Cardiac muscle cell (in vitro differentiated cells and primary cell): ENCODE measurements at regions not wholly inside any gene's neighbourhood (a gene's known extent, or its start where the extent isn't known, plus 50 kb on each side); places are given as distances from the start of the nearest gene placed in this dataset.

Experiments used
- DNase-seq, 2 donors: peaks; one replicate each; pipeline versions ENCODE4 v3.0.0 to v3.0.0-alpha.2; 2010 to 2017; ENCODE audit warnings: low read depth in 1 of 2, low spot score in 1 of 2
- H3K27ac ChIP-seq: fragments of 200-600 bp; sonication (generic); 2 replicates; pipeline ENCODE4 v1.5.1; 2016
- H3K27me3 ChIP-seq: fragments of 200-600 bp; sonication (generic); 2 replicates; pipeline ENCODE4 v1.6.0; 2016; ENCODE audit warnings: control low read depth
- H3K36me3 ChIP-seq: fragments of 200-600 bp; sonication (generic); 2 replicates; pipeline ENCODE4 v1.5.1; 2016; ENCODE audit warnings: control low read depth
- H3K4me1 ChIP-seq: fragments of 200-600 bp; sonication (generic); 2 replicates; pipeline ENCODE4 v1.8.1; 2017; ENCODE audit warnings: low read depth, mild to moderate bottlenecking, mixed run types
- H3K4me3 ChIP-seq: fragments of 200-600 bp; sonication (generic); 2 replicates; pipeline ENCODE4 v1.5.1; 2016; ENCODE audit warnings: mild to moderate bottlenecking
- H3K9me3 ChIP-seq: fragments of 200-600 bp; sonication (generic); 2 replicates; pipeline ENCODE4 v1.5.1; 2017; ENCODE audit warnings: low read depth, mild to moderate bottlenecking, control low read depth
- TF ChIP-seq, protein P1 (sequence below): IDR thresholded peaks from 2 replicates; pipeline ENCODE4 v1.5.1; 2012; ENCODE audit warnings: low read depth, mild to moderate bottlenecking, low read length

- Histone ChIP-seq H3K4me1 (no peaks in the 10 kb centered on the region), H3K4me3 (no peak overlapping the region), H3K27me3 (no peaks in the 10 kb centered on the region), H3K27ac (no peak overlapping the region), H3K36me3 (no peaks in the 10 kb centered on the region), H3K9me3 (no peaks in the 10 kb centered on the region)
- DNase-seq, result no peak
- TF ChIP-seq, protein P1, sequence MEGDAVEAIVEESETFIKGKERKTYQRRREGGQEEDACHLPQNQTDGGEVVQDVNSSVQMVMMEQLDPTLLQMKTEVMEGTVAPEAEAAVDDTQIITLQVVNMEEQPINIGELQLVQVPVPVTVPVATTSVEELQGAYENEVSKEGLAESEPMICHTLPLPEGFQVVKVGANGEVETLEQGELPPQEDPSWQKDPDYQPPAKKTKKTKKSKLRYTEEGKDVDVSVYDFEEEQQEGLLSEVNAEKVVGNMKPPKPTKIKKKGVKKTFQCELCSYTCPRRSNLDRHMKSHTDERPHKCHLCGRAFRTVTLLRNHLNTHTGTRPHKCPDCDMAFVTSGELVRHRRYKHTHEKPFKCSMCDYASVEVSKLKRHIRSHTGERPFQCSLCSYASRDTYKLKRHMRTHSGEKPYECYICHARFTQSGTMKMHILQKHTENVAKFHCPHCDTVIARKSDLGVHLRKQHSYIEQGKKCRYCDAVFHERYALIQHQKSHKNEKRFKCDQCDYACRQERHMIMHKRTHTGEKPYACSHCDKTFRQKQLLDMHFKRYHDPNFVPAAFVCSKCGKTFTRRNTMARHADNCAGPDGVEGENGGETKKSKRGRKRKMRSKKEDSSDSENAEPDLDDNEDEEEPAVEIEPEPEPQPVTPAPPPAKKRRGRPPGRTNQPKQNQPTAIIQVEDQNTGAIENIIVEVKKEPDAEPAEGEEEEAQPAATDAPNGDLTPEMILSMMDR, result no peak
These were observed 145.8 kb downstream of the FBXO8 start for GRCh38 chr4:174137698-174138097.

GRCh38 chr4:174135936-174136406 is 147.5 kb downstream of the FBXO8 start:
- Histone ChIP-seq H3K4me3 (no peak overlapping the region), H3K9me3 (no peaks in the 10 kb centered on the region), H3K27ac (no peak overlapping the region), H3K4me1 (no peaks in the 10 kb centered on the region), H3K27me3 (no peaks in the 10 kb centered on the region), H3K36me3 (no peaks in the 10 kb centered on the region)
- DNase-seq, result peak; percentile 19 to 38
- TF ChIP-seq, protein P1, result no peak

DNA sequence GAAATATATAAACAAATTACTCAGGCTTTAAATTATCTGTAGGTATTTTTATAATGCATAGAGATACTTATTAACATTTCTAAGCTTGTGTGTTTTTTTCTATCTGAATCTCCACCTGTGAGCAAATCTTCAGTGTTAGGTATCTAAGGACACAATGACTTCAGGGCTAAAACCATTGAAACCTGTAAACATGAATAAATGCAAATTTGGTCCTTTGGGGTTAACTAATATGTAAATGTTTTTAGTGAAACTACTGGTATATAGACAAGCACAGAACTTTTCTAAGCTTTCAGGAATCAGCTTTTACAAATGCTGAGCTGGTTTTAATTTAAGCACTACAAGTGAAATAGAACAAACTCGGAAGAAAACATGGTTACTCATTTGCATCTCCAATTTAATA is 147.9 kb downstream of the FBXO8 start:
- Histone ChIP-seq H3K27me3 (no peaks in the 10 kb centered on the region), H3K27ac (no peak overlapping the region), H3K9me3 (no peaks in the 10 kb centered on the region), H3K4me1 (no peaks in the 10 kb centered on the region), H3K36me3 (no peaks in the 10 kb centered on the region), H3K4me3 (no peak overlapping the region)
- TF ChIP-seq, protein P1, result no peak
- no peak for DNase-seq

DNA sequence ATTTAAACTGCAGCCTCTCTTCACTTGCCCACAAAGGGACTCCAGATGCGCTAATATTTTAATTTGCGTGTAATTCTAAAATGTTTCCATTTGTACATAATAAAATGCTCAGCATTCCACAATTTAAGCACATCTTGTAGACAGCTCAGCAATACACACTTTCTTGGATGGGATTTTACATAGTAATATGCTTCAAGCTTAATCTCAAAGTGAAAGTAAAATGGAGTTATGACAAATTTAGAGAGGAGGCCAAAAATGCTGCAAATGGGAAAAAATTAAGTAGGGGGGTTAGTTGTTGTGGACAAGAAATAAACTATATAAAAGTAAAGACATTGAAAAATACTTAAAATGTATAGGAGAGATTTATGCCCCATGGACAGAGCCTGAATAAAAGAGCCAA is 149.1 kb downstream of the FBXO8 start:
- TF ChIP-seq, protein P1, result no peak
- H3K9me3 ChIP-seq, result no peaks in the 10 kb centered on the region
- no peaks in the 10 kb centered on the region for H3K4me1 ChIP-seq
- H3K27me3 ChIP-seq, result no peaks in the 10 kb centered on the region
- H3K36me3 ChIP-seq, result no peaks in the 10 kb centered on the region
- DNase-seq, result no peak
- no peak overlapping the region for H3K27ac ChIP-seq
- H3K4me3 ChIP-seq, result no peak overlapping the region

DNA sequence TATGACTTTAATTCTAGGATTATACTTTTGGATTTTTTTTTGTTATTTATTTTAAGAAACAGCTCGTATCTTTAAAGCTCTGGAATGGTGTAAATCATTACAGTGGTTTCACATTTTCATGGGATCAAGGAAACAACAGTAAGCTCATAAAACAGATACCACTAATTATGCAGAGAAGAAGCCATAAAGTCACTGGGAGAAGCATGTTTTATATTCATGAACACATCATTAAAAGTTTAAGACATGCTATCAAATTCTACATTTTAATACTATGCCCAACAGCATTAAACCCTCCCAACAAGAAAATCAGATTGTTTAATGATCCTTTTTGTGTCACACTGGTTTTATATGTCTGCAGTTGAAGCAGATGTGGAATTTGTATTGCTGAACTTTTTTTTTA is 149.9 kb downstream of the FBXO8 start:
- no peaks in the 10 kb centered on the region for H3K36me3 ChIP-seq
- no peak overlapping the region for H3K4me3 ChIP-seq
- no peaks in the 10 kb centered on the region for H3K27me3 ChIP-seq
- no peaks in the 10 kb centered on the region for H3K4me1 ChIP-seq
- DNase-seq, result no peak
- no peak overlapping the region for H3K27ac ChIP-seq
- TF ChIP-seq, protein P1, result no peak
- no peaks in the 10 kb centered on the region for H3K9me3 ChIP-seq

DNA sequence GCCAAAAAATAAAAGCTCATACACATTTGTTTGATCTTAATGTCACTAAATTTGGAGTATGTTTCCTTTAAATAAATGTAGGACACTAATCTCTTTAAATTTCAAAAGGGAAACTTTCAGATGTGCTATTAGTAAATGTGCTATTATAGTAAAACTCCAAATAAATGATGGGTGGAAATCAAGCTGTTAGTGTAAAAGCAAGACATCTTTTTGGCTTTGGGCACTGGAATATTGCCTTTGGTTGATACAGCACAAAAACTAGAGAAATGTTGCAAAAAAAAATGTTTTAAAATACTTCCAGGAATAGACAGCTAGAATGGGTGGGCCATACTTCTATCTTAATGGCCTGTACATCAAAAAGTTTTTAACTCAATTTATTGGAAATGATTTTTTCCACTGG is 151.6 kb downstream of the FBXO8 start:
- no peaks in the 10 kb centered on the region for H3K4me1 ChIP-seq
- no peaks in the 10 kb centered on the region for H3K27me3 ChIP-seq
- no peaks in the 10 kb centered on the region for H3K9me3 ChIP-seq

More for the DNA sequence above, 151.6 kb downstream of the FBXO8 start:
- TF ChIP-seq, protein P1, result no peak
- no peak overlapping the region for H3K4me3 ChIP-seq
- DNase-seq, result no peak
- H3K27ac ChIP-seq, result no peak overlapping the region
- H3K36me3 ChIP-seq, result no peaks in the 10 kb centered on the region
